Liver (tissue), 8 donors: ENCODE measurements at regions not wholly inside any gene's neighbourhood (a gene's known extent, or its start where the extent isn't known, plus 50 kb on each side); places are given as distances from the start of the nearest gene placed in this dataset.

ENCODE experiments used
- DNase-seq: peaks from one replicate; pipeline ENCODE4 v3.0.0-alpha.2; 2017; ENCODE audit warnings: low spot score
- H3K27ac ChIP-seq, 2 donors: one replicate each; pipeline ENCODE4 v1.7.0; 2013; ENCODE audit warnings: inconsistent platforms in 2 of 2, low read length in 2 of 2, control low read depth in 1 of 2, low read depth in 1 of 2, mild to moderate bottlenecking in 1 of 2
- H3K27me3 ChIP-seq, 4 donors: one replicate each; pipeline versions ENCODE4 v1.6.1 to v1.7.0; 2013; ENCODE audit warnings: low read length in 3 of 4, inconsistent platforms in 1 of 4, mild to moderate bottlenecking in 1 of 4, moderate library complexity in 1 of 4; ENCODE audit not compliant: control insufficient read depth in 4 of 4, insufficient read depth in 4 of 4
- H3K36me3 ChIP-seq, 4 donors: one replicate each; pipeline versions ENCODE4 v1.6.1 to v1.7.0; 2013; ENCODE audit warnings: low read length in 3 of 4, mild to moderate bottlenecking in 3 of 4, low read depth in 1 of 4, moderate library complexity in 1 of 4; ENCODE audit not compliant: control insufficient read depth in 4 of 4, insufficient read depth in 3 of 4
- H3K4me1 ChIP-seq, 4 donors: one replicate each; pipeline versions ENCODE4 v1.6.1 to v1.7.0; 2013; ENCODE audit warnings: low read length in 3 of 4, mild to moderate bottlenecking in 3 of 4, moderate library complexity in 1 of 4; ENCODE audit not compliant: control insufficient read depth in 4 of 4, insufficient read depth in 4 of 4
- H3K4me3 ChIP-seq, 3 donors: one replicate each; pipeline versions ENCODE4 v1.6.1 to v1.7.0; 2013; ENCODE audit warnings: low read length in 3 of 3, control low read depth in 1 of 3, low read depth in 1 of 3, mild to moderate bottlenecking in 1 of 3
- H3K9ac ChIP-seq, 2 donors: one replicate each; pipeline ENCODE4 v1.7.0; 2013; ENCODE audit warnings: low read length in 2 of 2, mild to moderate bottlenecking in 2 of 2, moderate library complexity in 2 of 2, control low read depth in 1 of 2, low read depth in 1 of 2
- H3K9me3 ChIP-seq, 4 donors: one replicate each; pipeline versions ENCODE4 v1.6.1 to v1.7.0; 2013; ENCODE audit warnings: low read length in 3 of 4; ENCODE audit not compliant: control insufficient read depth in 4 of 4
- EGR1 ChIP-seq, 2 donors: IDR thresholded peaks; 2 replicates each; pipeline ENCODE4 v1.6.1; 2016 to 2018; ENCODE audit warnings: antibody characterized with exemption in 2 of 2, low read depth in 2 of 2
- FOXA1 ChIP-seq: IDR thresholded peaks from 2 replicates; pipeline ENCODE4 v1.6.1; 2016; ENCODE audit warnings: antibody characterized with exemption
- FOXA2 ChIP-seq: IDR thresholded peaks from 2 replicates; pipeline ENCODE4 v1.6.1; 2016; ENCODE audit warnings: antibody characterized with exemption
- GABPA ChIP-seq, 2 donors: IDR thresholded peaks in 1 of 2; conservative IDR thresholded peaks in 1 of 2; 2 replicates each; pipeline ENCODE4 v1.6.1; 2016; ENCODE audit warnings: antibody characterized with exemption in 2 of 2, mild to moderate bottlenecking in 1 of 2, moderate library complexity in 1 of 2
- HNF4A ChIP-seq, 2 donors: conservative IDR thresholded peaks; 2 replicates each; pipeline ENCODE4 v1.6.1; 2016; ENCODE audit warnings: antibody characterized with exemption in 2 of 2, mild to moderate bottlenecking in 2 of 2
- HNF4G ChIP-seq: IDR thresholded peaks from 2 replicates; pipeline ENCODE4 v1.6.1; 2016; ENCODE audit warnings: antibody characterized with exemption
- JUND ChIP-seq, 2 donors: IDR thresholded peaks; 2 replicates each; pipeline ENCODE4 v1.6.1; 2016; ENCODE audit warnings: antibody characterized with exemption in 2 of 2
- NR2F2 ChIP-seq: IDR thresholded peaks from 2 replicates; pipeline ENCODE4 v1.6.1; 2016; ENCODE audit warnings: antibody characterized with exemption
- RAD21 ChIP-seq, 2 donors: IDR thresholded peaks; 2 replicates each; pipeline ENCODE4 v1.6.1; 2016; ENCODE audit warnings: antibody characterized with exemption in 2 of 2, mild to moderate bottlenecking in 2 of 2
- RXRA ChIP-seq, 2 donors: IDR thresholded peaks; 2 replicates each; pipeline ENCODE4 v1.6.1; 2017 to 2018; ENCODE audit warnings: antibody characterized with exemption in 2 of 2, mild to moderate bottlenecking in 1 of 2
- SP1 ChIP-seq: IDR thresholded peaks from 2 replicates; pipeline ENCODE4 v1.6.1; 2018; ENCODE audit warnings: antibody characterized with exemption, mild to moderate bottlenecking
- TAF1 ChIP-seq: conservative IDR thresholded peaks from 2 replicates; pipeline ENCODE4 v1.6.1; 2016; ENCODE audit warnings: antibody characterized with exemption, mild to moderate bottlenecking
- YY1 ChIP-seq: IDR thresholded peaks from 2 replicates; pipeline ENCODE4 v1.6.1; 2016; ENCODE audit warnings: antibody characterized with exemption, mild to moderate bottlenecking
- WGBS: extraction: QIAGEN DNeasy Blood & Tissue Kit; methylation state at CpG from one replicate; pipeline ENCODE4 v1.1.7; 2013; 5-methylcytosine and 5-hydroxymethylcytosine counted together
- TF ChIP-seq, protein P1 (sequence below): IDR thresholded peaks from 2 replicates; pipeline ENCODE4 v1.6.1; 2016; ENCODE audit warnings: antibody characterized with exemption
- TF ChIP-seq, protein P2 (sequence below): IDR thresholded peaks from 2 replicates; pipeline ENCODE4 v1.6.1; 2016; ENCODE audit warnings: antibody characterized with exemption, mild to moderate bottlenecking
- TF ChIP-seq, protein P3 (sequence below): IDR thresholded peaks from 2 replicates; pipeline ENCODE4 v1.6.1; 2016; ENCODE audit warnings: antibody characterized with exemption
- TF ChIP-seq, protein P4 (sequence below): IDR thresholded peaks from 2 replicates; pipeline ENCODE4 v1.6.1; 2016; ENCODE audit warnings: antibody characterized with exemption
- TF ChIP-seq, protein P5 (sequence below): fragments of 150-350 bp; IDR thresholded peaks from 2 replicates; pipeline ENCODE4 v1.5.1; 2017; ENCODE audit warnings: improper control_type of control experiment, low read depth, low read length; ENCODE audit not compliant: missing input control
- donor health status: healthy.
- donor health status: healthy.
- donor health status: healthy.
- donor health status: healthy.
- donor health status: healthy.

DNA sequence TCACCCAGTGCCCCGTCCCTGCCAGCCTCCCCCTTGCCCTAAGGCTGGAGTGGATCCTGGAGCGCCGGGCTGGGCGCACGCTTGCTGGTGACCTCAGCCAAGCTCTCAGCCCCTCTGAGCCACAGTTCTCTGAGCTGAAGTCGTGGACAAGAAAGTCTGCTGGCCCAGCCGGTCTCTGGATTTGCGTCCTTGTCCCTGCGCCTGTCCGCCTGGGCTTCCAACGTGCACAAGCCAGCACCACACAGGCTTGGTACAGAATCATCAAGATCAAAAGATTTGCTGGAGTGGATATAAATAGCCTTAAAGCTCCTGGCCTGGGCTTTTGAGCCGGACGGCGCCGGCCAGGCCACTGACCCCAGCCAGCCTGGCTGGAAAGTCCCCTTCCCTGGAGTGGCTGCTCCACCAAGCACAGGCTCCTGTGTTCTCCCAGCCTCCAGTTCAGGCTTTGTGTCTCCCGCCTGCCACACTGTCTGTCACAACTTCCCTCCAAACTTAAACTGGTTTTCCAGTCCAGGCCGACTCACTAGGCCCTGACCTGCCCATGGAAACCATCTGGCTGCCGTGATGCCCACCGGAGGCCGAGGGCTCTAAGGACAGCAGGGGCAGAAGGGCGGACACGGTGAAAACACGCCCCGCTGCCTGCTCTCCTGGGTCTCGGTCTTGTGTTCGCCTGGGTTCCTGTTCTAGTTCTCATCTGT is 156.2 kb downstream of the NUP210 start:
- H3K4me1 ChIP-seq = peaks cover 30 to 51% (median 41%) of the 10 kb centered on the region in 4 donors
- H3K4me3 ChIP-seq = no peak overlapping the region
- H3K36me3 ChIP-seq = no peaks in the 10 kb centered on the region
- H3K27ac ChIP-seq = peak overlapping the region; percentile 81 to 91
- no peaks in the 10 kb centered on the region for H3K9me3 ChIP-seq
- DNase-seq = no peak
- 33% methylated on average over 26 of the region's 26 CpGs for WGBS
- H3K27me3 ChIP-seq = no peaks in the 10 kb centered on the region
- no peak overlapping the region for H3K9ac ChIP-seq
- TF ChIP-seq HNF4A (conservative IDR thresholded peaks at IDR 0.05) (peak; percentile 60 to 68), NR2F2 (peak; percentile 55), RAD21 (IDR thresholded peaks at IDR 0.05) (peak; percentile 30 to 63), FOXA2 (no peak), SP1 (peak; percentile 92), JUND (IDR thresholded peaks at IDR 0.05) (peak; percentile 26 to 69), GABPA (IDR thresholded peaks at IDR 0.05 in 1 of 2, conservative IDR thresholded peaks at IDR 0.05 in 1 of 2) (no peak), EGR1 (IDR thresholded peaks at IDR 0.05; ENCODE audit: low read depth in 2 of 2) (peak in 1 of 2 donors; percentile 24), RXRA (IDR thresholded peaks at IDR 0.05) (peak; percentile 96 to 98), TAF1 (peak; percentile 64), YY1 (no peak)
- TF ChIP-seq, protein P1, sequence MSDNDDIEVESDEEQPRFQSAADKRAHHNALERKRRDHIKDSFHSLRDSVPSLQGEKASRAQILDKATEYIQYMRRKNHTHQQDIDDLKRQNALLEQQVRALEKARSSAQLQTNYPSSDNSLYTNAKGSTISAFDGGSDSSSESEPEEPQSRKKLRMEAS = peak; percentile 58
- TF ChIP-seq, protein P2, sequence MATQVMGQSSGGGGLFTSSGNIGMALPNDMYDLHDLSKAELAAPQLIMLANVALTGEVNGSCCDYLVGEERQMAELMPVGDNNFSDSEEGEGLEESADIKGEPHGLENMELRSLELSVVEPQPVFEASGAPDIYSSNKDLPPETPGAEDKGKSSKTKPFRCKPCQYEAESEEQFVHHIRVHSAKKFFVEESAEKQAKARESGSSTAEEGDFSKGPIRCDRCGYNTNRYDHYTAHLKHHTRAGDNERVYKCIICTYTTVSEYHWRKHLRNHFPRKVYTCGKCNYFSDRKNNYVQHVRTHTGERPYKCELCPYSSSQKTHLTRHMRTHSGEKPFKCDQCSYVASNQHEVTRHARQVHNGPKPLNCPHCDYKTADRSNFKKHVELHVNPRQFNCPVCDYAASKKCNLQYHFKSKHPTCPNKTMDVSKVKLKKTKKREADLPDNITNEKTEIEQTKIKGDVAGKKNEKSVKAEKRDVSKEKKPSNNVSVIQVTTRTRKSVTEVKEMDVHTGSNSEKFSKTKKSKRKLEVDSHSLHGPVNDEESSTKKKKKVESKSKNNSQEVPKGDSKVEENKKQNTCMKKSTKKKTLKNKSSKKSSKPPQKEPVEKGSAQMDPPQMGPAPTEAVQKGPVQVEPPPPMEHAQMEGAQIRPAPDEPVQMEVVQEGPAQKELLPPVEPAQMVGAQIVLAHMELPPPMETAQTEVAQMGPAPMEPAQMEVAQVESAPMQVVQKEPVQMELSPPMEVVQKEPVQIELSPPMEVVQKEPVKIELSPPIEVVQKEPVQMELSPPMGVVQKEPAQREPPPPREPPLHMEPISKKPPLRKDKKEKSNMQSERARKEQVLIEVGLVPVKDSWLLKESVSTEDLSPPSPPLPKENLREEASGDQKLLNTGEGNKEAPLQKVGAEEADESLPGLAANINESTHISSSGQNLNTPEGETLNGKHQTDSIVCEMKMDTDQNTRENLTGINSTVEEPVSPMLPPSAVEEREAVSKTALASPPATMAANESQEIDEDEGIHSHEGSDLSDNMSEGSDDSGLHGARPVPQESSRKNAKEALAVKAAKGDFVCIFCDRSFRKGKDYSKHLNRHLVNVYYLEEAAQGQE = peak; percentile 58

DNA sequence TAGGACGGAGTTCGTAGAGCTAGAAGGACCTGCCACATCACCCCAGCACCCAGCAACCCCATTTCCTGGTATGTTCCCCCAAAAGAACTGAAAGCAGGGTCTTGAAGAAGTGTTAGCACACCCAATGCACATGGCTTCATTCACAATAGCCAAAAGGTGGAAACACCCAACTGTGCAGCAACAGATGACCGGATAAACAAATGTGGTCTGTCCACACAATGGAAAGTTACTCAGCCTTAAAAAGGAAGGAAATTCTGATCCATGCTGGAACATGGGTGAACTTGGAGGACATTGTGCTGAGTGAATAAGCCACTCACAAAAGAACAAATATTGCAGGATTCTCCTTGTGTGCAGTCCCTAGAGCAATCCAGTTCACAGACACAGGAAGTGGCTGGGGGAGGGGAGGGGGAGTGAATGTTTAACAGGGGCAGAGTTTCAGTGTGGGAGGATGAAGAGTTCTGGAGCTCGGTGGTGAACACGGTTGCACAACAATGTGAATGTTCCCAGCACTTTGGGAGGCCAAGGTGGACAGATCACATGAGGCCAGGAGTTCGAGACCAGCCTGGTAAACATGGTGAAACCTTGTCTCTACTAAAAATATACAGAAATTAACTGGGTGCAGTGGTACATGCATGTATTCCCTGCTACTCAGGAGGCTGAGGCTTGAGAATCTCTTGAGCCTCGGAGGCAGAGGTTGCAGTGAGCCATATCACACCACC is 157.5 kb downstream of the NUP210 start:
- WGBS = 48% methylated on average over 7 of the region's 7 CpGs
- Histone ChIP-seq H3K4me1 (peaks cover 30 to 51% (median 40%) of the 10 kb centered on the region in 4 donors), H3K27me3 (no peaks in the 10 kb centered on the region), H3K9ac (no peak overlapping the region), H3K36me3 (no peaks in the 10 kb centered on the region), H3K4me3 (no peak overlapping the region), H3K9me3 (no peaks in the 10 kb centered on the region), H3K27ac (peak overlapping the region; percentile 81 to 91)
- peak; percentile 49 for DNase-seq
- TF ChIP-seq HNF4G (peak; percentile 78), JUND (IDR thresholded peaks at IDR 0.05) (peak; percentile 87 to 93), TAF1 (no peak), EGR1 (IDR thresholded peaks at IDR 0.05; ENCODE audit: low read depth in 2 of 2) (peak; percentile 86 to 93), RAD21 (IDR thresholded peaks at IDR 0.05) (peak; percentile 63 to 65), RXRA (IDR thresholded peaks at IDR 0.05) (peak; percentile 99 to 100), FOXA2 (peak; percentile 76), GABPA (IDR thresholded peaks at IDR 0.05 in 1 of 2, conservative IDR thresholded peaks at IDR 0.05 in 1 of 2) (peak in 1 of 2 donors; percentile 80), FOXA1 (peak; percentile 19)
- TF ChIP-seq, protein P1 = peak; percentile 93
- TF ChIP-seq, protein P3, sequence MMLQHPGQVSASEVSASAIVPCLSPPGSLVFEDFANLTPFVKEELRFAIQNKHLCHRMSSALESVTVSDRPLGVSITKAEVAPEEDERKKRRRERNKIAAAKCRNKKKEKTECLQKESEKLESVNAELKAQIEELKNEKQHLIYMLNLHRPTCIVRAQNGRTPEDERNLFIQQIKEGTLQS = peak; percentile 85
- TF ChIP-seq, protein P4, sequence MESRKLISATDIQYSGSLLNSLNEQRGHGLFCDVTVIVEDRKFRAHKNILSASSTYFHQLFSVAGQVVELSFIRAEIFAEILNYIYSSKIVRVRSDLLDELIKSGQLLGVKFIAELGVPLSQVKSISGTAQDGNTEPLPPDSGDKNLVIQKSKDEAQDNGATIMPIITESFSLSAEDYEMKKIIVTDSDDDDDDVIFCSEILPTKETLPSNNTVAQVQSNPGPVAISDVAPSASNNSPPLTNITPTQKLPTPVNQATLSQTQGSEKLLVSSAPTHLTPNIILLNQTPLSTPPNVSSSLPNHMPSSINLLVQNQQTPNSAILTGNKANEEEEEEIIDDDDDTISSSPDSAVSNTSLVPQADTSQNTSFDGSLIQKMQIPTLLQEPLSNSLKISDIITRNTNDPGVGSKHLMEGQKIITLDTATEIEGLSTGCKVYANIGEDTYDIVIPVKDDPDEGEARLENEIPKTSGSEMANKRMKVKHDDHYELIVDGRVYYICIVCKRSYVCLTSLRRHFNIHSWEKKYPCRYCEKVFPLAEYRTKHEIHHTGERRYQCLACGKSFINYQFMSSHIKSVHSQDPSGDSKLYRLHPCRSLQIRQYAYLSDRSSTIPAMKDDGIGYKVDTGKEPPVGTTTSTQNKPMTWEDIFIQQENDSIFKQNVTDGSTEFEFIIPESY = peak; percentile 90
- TF ChIP-seq, protein P2 = peak; percentile 81
- TF ChIP-seq, protein P5, sequence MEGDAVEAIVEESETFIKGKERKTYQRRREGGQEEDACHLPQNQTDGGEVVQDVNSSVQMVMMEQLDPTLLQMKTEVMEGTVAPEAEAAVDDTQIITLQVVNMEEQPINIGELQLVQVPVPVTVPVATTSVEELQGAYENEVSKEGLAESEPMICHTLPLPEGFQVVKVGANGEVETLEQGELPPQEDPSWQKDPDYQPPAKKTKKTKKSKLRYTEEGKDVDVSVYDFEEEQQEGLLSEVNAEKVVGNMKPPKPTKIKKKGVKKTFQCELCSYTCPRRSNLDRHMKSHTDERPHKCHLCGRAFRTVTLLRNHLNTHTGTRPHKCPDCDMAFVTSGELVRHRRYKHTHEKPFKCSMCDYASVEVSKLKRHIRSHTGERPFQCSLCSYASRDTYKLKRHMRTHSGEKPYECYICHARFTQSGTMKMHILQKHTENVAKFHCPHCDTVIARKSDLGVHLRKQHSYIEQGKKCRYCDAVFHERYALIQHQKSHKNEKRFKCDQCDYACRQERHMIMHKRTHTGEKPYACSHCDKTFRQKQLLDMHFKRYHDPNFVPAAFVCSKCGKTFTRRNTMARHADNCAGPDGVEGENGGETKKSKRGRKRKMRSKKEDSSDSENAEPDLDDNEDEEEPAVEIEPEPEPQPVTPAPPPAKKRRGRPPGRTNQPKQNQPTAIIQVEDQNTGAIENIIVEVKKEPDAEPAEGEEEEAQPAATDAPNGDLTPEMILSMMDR = no peak
